SK-N-SH (cell line): ENCODE measurements at regions not wholly inside any gene's neighbourhood (a gene's known extent, or its start where the extent isn't known, plus 50 kb on each side); places are given as distances from the start of the nearest gene placed in this dataset.

Experiments used
- CHD2 ChIP-seq: fragments of 150-350 bp; IDR thresholded peaks from 2 replicates; pipeline ENCODE4 v1.6.1; 2018; ENCODE audit warnings: low read length; ENCODE audit not compliant: partially characterized antibody
- CTCF ChIP-seq: fragments of 200-600 bp; sonication (generic); IDR thresholded peaks from 2 replicates; pipeline ENCODE4 v1.6.1; 2017; ENCODE audit warnings: antibody characterized with exemption, mild to moderate bottlenecking, moderate library complexity
- EP300 ChIP-seq, 2 experiments: IDR thresholded peaks; 2 replicates each; pipeline versions ENCODE4 v1.4.0 to v1.6.1; 2012; ENCODE audit warnings: borderline replicate concordance in 1 of 2, low read depth in 1 of 2, low read length in 1 of 2
- TCF12 ChIP-seq: IDR thresholded peaks from 2 replicates; pipeline ENCODE4 v1.4.0; 2012

DNA sequence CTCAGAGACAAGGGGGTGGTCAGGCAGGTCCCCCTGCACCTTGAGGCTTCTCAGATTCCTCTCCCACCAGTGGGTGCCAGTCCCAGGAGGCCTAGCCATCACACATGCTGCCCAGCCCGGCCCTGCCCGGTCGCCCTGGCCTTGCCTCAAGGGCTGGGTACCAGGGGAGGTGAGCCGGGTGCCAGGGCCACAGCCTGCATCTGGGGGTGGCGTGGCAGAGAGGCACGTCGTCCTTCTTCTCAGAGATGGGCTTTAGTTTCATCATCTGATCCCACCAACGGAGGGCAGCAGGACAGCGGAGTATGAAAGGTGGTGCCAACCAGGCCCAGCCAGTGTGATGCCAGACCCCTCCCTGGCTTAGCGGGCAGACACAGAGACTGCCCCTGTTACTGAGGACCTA is 161.7 kb downstream of the TFCP2L1 start:
- TF ChIP-seq EP300 (IDR thresholded peaks at IDR 0.05; ENCODE audit: borderline replicate concordance in 1 of 2, low read depth in 1 of 2, low read length in 1 of 2), result no peak
- no peak for TF ChIP-seq CTCF
- TF ChIP-seq TCF12, result no peak
- TF ChIP-seq CHD2, result no peak
